H9 (cell line): ENCODE measurements at regions not wholly inside any gene's neighbourhood (a gene's known extent, or its start where the extent isn't known, plus 50 kb on each side); places are given as distances from the start of the nearest gene placed in this dataset.
A peak's percentile ranks its signal among the peaks of the same experiment; 100 is the strongest.

Experiments
- DNase-seq: peaks from one replicate; pipeline ENCODE4 v3.0.0-alpha.2; 2017
- H2AFZ ChIP-seq: one replicate; pipeline ENCODE4 v1.6.1; 2013; ENCODE audit warnings: mild to moderate bottlenecking, low read length, control low read depth, moderate library complexity
- H2AK5ac ChIP-seq: 2 replicates; pipeline ENCODE4 v1.6.1; 2013; ENCODE audit warnings: low read length, control low read depth, mixed read lengths; ENCODE audit not compliant: insufficient read length
- H2BK120ac ChIP-seq: one replicate; pipeline ENCODE4 v1.6.1; 2013; ENCODE audit warnings: low read depth, mild to moderate bottlenecking, low read length, control low read depth, inconsistent platforms; ENCODE audit not compliant: poor library complexity, severe bottlenecking
- H2BK12ac ChIP-seq: 2 replicates; pipeline ENCODE4 v1.6.1; 2013; ENCODE audit warnings: low read length, control low read depth, mixed read lengths, low read depth; ENCODE audit not compliant: insufficient read length
- H2BK15ac ChIP-seq: 2 replicates; pipeline ENCODE4 v1.6.1; 2013; ENCODE audit warnings: low read depth, low read length, control low read depth
- H2BK20ac ChIP-seq: one replicate; pipeline ENCODE4 v1.6.1; 2013; ENCODE audit warnings: low read depth, mild to moderate bottlenecking, low read length, control low read depth, inconsistent platforms; ENCODE audit not compliant: poor library complexity, severe bottlenecking
- H2BK5ac ChIP-seq: 2 replicates; pipeline ENCODE4 v1.6.1; 2013; ENCODE audit warnings: low read length, control low read depth, mixed read lengths; ENCODE audit not compliant: insufficient read length
- H3K14ac ChIP-seq: 2 replicates; pipeline ENCODE4 v1.6.1; 2013; ENCODE audit warnings: low read length, control low read depth; ENCODE audit not compliant: insufficient read depth
- H3K18ac ChIP-seq: 2 replicates; pipeline ENCODE4 v1.6.1; 2013; ENCODE audit warnings: low read depth, mild to moderate bottlenecking, mixed read lengths, low read length, control low read depth; ENCODE audit not compliant: insufficient read length
- H3K23ac ChIP-seq: 2 replicates; pipeline ENCODE4 v1.6.1; 2013; ENCODE audit warnings: low read length, control low read depth, mixed read lengths, low read depth; ENCODE audit not compliant: insufficient read length
- H3K23me2 ChIP-seq: 2 replicates; pipeline ENCODE4 v1.6.1; 2013; ENCODE audit warnings: low read depth, mild to moderate bottlenecking, mixed read lengths, low read length, control low read depth; ENCODE audit not compliant: insufficient read length, poor library complexity, severe bottlenecking
- H3K27ac ChIP-seq: 2 replicates; pipeline ENCODE4 v1.5.1; 2013; ENCODE audit warnings: low read length, control low read depth, mixed read lengths, low read depth; ENCODE audit not compliant: insufficient read length
- H3K27me3 ChIP-seq: 2 replicates; pipeline ENCODE4 v1.6.1; 2013; ENCODE audit warnings: low read length, control low read depth, inconsistent platforms; ENCODE audit not compliant: insufficient read depth
- H3K4ac ChIP-seq: 2 replicates; pipeline ENCODE4 v1.6.1; 2013; ENCODE audit warnings: low read depth, mild to moderate bottlenecking, control low read depth, inconsistent platforms, low read length, moderate library complexity
- H3K4me1 ChIP-seq: 2 replicates; pipeline ENCODE4 v1.6.1; 2013; ENCODE audit warnings: low read length, control low read depth, inconsistent platforms; ENCODE audit not compliant: insufficient read depth
- H3K4me2 ChIP-seq: 2 replicates; pipeline ENCODE4 v1.6.1; 2013; ENCODE audit warnings: low read length, control low read depth, mixed read lengths; ENCODE audit not compliant: insufficient read length, insufficient read depth
- H3K56ac ChIP-seq: 2 replicates; pipeline ENCODE4 v1.6.1; 2013; ENCODE audit warnings: low read depth, mild to moderate bottlenecking, mixed read lengths, low read length, control low read depth; ENCODE audit not compliant: insufficient read length
- H3K79me1 ChIP-seq: 2 replicates; pipeline ENCODE4 v1.6.1; 2013; ENCODE audit warnings: low read depth, mild to moderate bottlenecking, moderate library complexity, low read length, control low read depth, inconsistent platforms; ENCODE audit not compliant: insufficient read depth, poor library complexity, severe bottlenecking
- H3K79me2 ChIP-seq: 2 replicates; pipeline ENCODE4 v1.6.1; 2013; ENCODE audit warnings: low read length, control low read depth, inconsistent platforms; ENCODE audit not compliant: insufficient read depth
- H3K9ac ChIP-seq: 2 replicates; pipeline ENCODE4 v1.6.1; 2013; ENCODE audit warnings: low read length, control low read depth, mixed read lengths; ENCODE audit not compliant: insufficient read length; ENCODE audit errors: extremely low read depth
- H3K9me3 ChIP-seq: one replicate; pipeline ENCODE4 v1.6.1; 2013; ENCODE audit warnings: low read depth, low read length, inconsistent platforms; ENCODE audit not compliant: control insufficient read depth
- H3T11ph ChIP-seq: one replicate; pipeline ENCODE4 v1.6.1; 2013; ENCODE audit warnings: mild to moderate bottlenecking, low read length, control low read depth, inconsistent platforms
- H4K20me1 ChIP-seq: one replicate; pipeline ENCODE4 v1.6.1; 2013; ENCODE audit not compliant: control insufficient read depth, insufficient read length, insufficient read depth
- H4K5ac ChIP-seq: 2 replicates; pipeline ENCODE4 v1.6.1; 2013; ENCODE audit warnings: low read depth, mild to moderate bottlenecking, mixed read lengths, low read length, control low read depth; ENCODE audit not compliant: insufficient read length
- H4K8ac ChIP-seq: replicated peaks from 2 replicates; pipeline ENCODE4 v1.6.1; 2013; ENCODE audit warnings: low read length, control low read depth, mixed read lengths, low read depth; ENCODE audit not compliant: insufficient read length
- H4K91ac ChIP-seq: 2 replicates; pipeline ENCODE4 v1.6.1; 2013; ENCODE audit warnings: low read depth, mild to moderate bottlenecking, moderate library complexity, mixed read lengths, low read length, control low read depth; ENCODE audit not compliant: insufficient read length
- H3K27ac Mint-ChIP-seq, 3 experiments: 2 replicates in 2 of 3; 3 replicates in 1 of 3; pipeline ENCODE4 v1.8.0; 2020 to 2021; ENCODE audit warnings: mixed read lengths in 3 of 3, mild to moderate bottlenecking in 1 of 3, moderate library complexity in 1 of 3
- H3K27me3 Mint-ChIP-seq: 2 replicates; pipeline ENCODE4 v1.8.0; 2021; ENCODE audit warnings: low read depth, mild to moderate bottlenecking, moderate library complexity, mixed read lengths
- H3K36me3 Mint-ChIP-seq, 3 experiments: 2 replicates in 2 of 3; 3 replicates in 1 of 3; pipeline ENCODE4 v1.8.0; 2020 to 2021; ENCODE audit warnings: low read depth in 3 of 3, mixed read lengths in 3 of 3; ENCODE audit not compliant: insufficient read depth in 1 of 3
- H3K4me1 Mint-ChIP-seq, 2 experiments: 2 replicates each; pipeline ENCODE4 v1.8.0; 2020; ENCODE audit warnings: mixed read lengths in 2 of 2
- H3K4me3 Mint-ChIP-seq, 2 experiments: 2 replicates in 1 of 2; 3 replicates in 1 of 2; pipeline ENCODE4 v1.8.0; 2020 to 2021; ENCODE audit warnings: mild to moderate bottlenecking in 2 of 2, mixed read lengths in 2 of 2, moderate library complexity in 1 of 2
- H3K9me3 Mint-ChIP-seq, 2 experiments: 2 replicates in 1 of 2; 3 replicates in 1 of 2; pipeline ENCODE4 v1.8.0; 2020; ENCODE audit warnings: mild to moderate bottlenecking in 2 of 2, mixed read lengths in 2 of 2, moderate library complexity in 1 of 2
- CTCF ChIP-seq: fragments of 200-600 bp; sonication (generic); conservative IDR thresholded peaks from 3 replicates; pipeline ENCODE4 v1.8.0; 2021; ENCODE audit warnings: antibody characterized with exemption, mild to moderate bottlenecking
- WGBS: extraction: QIAGEN DNeasy Blood & Tissue Kit; methylation state at CpG from one replicate; pipeline ENCODE4 v1.1.7; 2013; ENCODE audit warnings: missing lambda C conversion rate, low lambda C conversion rate, mixed read lengths; ENCODE audit not compliant: insufficient read length; ENCODE audit errors: extremely low coverage; 5-methylcytosine and 5-hydroxymethylcytosine counted together

DNA sequence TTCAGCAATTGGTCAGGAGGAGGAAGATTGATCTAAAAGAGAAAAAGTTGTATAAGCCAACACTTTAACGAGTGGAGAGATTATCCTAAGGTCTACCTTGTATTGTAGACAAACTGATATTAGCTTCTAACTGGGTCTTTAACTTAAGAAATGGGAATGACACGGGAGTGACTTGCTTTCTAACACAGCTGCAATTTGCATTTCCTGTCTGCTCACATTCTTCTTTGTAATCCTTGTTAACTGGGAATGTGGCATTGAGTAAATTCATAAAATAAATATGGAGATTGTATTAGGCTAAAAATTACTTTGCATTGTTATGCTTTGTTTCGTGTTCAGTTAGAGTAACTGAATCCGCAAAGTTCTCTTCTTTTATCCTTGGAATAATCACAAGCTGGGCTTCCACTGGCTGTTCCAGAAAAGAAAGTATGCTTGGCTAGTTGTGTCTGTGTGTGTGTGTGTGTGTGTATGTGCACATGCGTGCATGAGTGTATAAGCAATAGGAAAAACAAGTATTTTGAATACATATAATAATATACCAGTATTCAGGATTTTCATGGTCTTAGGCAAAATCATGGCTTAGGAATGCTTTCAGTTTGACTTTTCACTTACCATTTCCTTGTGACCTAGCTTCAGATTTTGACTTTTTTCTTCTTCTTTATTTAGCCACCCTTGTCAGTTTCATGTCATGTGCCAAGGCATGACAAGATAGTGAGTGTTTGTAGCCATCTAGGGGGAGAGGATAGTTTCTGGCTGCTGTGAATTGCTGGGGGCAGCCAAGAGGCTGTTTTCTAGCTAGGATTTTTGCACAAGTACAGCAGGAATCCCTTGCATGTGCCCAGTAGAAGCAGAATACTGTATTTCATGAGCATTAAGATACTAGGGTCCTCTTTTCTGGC is 54.5 kb upstream of the FZD8 start:
- no peak overlapping the region for H3K4me3 Mint-ChIP-seq
- no peaks in the 10 kb centered on the region; a peak in 1 of 5 replicates for H3K9me3 Mint-ChIP-seq
- Histone ChIP-seq H2BK5ac (no peak overlapping the region), H3K18ac (no peak overlapping the region), H3K79me2 (no peaks in the 10 kb centered on the region), H3K4ac (no peak overlapping the region), H3K79me1 (no peaks in the 10 kb centered on the region), H3K27ac (no peak overlapping the region), H3K23me2 (no peaks in the 10 kb centered on the region), H2BK20ac (no peak overlapping the region), H3K27me3 (no peaks in the 10 kb centered on the region), H3K14ac (no peak overlapping the region), H4K8ac (no peak overlapping the region), H4K20me1 (no peaks in the 10 kb centered on the region), H2BK120ac (no peak overlapping the region), H3K4me2 (no peak overlapping the region), H3T11ph (no peak overlapping the region), H3K4me1 (peaks cover 12% of the 10 kb centered on the region; the same call in 1 of the 2 replicates), H4K5ac (no peak overlapping the region), H4K91ac (no peak overlapping the region), H3K9ac (no peak overlapping the region), H3K23ac (no peak overlapping the region), H3K9me3 (no peaks in the 10 kb centered on the region), H2BK12ac (no peak overlapping the region), H3K56ac (no peak overlapping the region), H2BK15ac (no peak overlapping the region), H2AK5ac (no peak overlapping the region), H2AFZ (no peak overlapping the region)
- H3K4me1 Mint-ChIP-seq, result peaks cover 60 to 63% of the 10 kb centered on the region in 2 experiments
- no CpG with 5 or more reads among the region's 5 CpGs for WGBS
- TF ChIP-seq CTCF, result no peak
- no peak for DNase-seq
- no peaks in the 10 kb centered on the region; a peak in 1 of 7 replicates for H3K36me3 Mint-ChIP-seq
- peaks cover 8% of the 10 kb centered on the region for H3K27me3 Mint-ChIP-seq
- H3K27ac Mint-ChIP-seq, result peak overlapping the region in 1 of 3 experiments; percentile 31; a peak in 1 of 7 replicates
